NT2/D1 (cell line): ENCODE measurements at regions not wholly inside any gene's neighbourhood (a gene's known extent, or its start where the extent isn't known, plus 50 kb on each side); places are given as distances from the start of the nearest gene placed in this dataset.

Experiments used
- SUZ12 ChIP-seq: IDR thresholded peaks from 2 replicates; pipeline ENCODE4 v1.6.1; 2011; ENCODE audit not compliant: insufficient read length, insufficient read depth; ENCODE audit errors: extremely low read depth
- YY1 ChIP-seq: IDR thresholded peaks from 2 replicates; pipeline ENCODE4 v1.6.1; 2011; ENCODE audit not compliant: insufficient read length, insufficient read depth

DNA sequence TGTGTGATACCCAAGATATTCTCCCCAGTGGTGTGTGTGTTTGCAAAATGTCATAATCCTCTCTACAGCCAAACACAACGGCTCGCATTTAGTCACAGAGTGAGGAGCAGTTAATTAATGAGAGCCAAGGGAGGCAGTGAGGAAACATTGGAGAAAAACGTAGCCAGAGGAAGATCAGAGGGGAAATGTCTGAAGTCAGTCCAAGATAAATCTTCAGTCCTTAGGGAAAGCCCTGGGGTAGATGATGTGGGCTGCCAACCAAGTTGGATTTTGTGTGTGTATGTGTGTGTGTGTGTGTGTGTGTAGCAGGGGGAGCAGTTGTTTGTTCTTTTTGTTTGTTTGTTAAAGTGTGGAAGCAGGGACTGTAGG is 201.0 kb upstream of the PTBP2 start:
- TF ChIP-seq YY1, result no peak
- no peak for TF ChIP-seq SUZ12
